ENCODE measurements at regions not wholly inside any gene's neighbourhood (a gene's known extent, or its start where the extent isn't known, plus 50 kb on each side); places are given as distances from the start of the nearest gene placed in this dataset.

GRCh38 chr3:193129607-193130006 is 111.4 kb upstream of the PLAAT1 start:
- no peak overlapping the region for H3K56ac ChIP-seq (replicated peaks; ENCODE audit: insufficient read length, low read depth, low read length)
- H3K4me3 ChIP-seq (ENCODE audit: extremely low read depth in 1 of 4, insufficient read depth in 2 of 4, low read depth in 3 of 4, low read length in 4 of 4), result no peak overlapping the region
- no peak for TF ChIP-seq SUZ12 (IDR thresholded peaks at IDR 0.05; ENCODE audit: low read length)
- no peak for TF ChIP-seq USF2 (IDR thresholded peaks at IDR 0.05; ENCODE audit: low read length)
- no peak for TF ChIP-seq MAX (IDR thresholded peaks at IDR 0.05)
- no peak for TF ChIP-seq KDM5A (IDR thresholded peaks at IDR 0.05; ENCODE audit: low read length)
- no peak for TF ChIP-seq SIX5 (IDR thresholded peaks at IDR 0.05; ENCODE audit: low read depth, low read length)
- peak in 2 of 3 experiments; percentile 35 to 36; a peak in 2 of 4 replicates for TF ChIP-seq CTCF (IDR thresholded peaks at IDR 0.05; ENCODE audit: control extremely low read depth in 1 of 3, insufficient read depth in 1 of 3, low read depth in 1 of 3, low read length in 3 of 3)
- TF ChIP-seq RAD21 (IDR thresholded peaks at IDR 0.05 in 1 of 2, conservative IDR thresholded peaks at IDR 0.05 in 1 of 2; ENCODE audit: low read depth in 2 of 2, low read length in 2 of 2), result peak; percentile 61 to 66
- TF ChIP-seq ZNF274 (IDR thresholded peaks at IDR 0.05; ENCODE audit: borderline replicate concordance, extremely low read depth, low read length), result no peak
- no peak overlapping the region for H4K8ac ChIP-seq (ENCODE audit: extremely low read depth, insufficient read depth, low read length)
- no peaks in the 10 kb centered on the region for H4K20me1 ChIP-seq (replicated peaks in 1 of 2; ENCODE audit: control insufficient read depth in 1 of 2, insufficient read depth in 2 of 2, low read length in 2 of 2)
- H3K9me3 ChIP-seq (ENCODE audit: insufficient read depth in 2 of 2, low read depth in 1 of 2, low read length in 1 of 2), result no peaks in the 10 kb centered on the region; a peak in 1 of 4 replicates
- ChIA-PET POLR2A (ENCODE audit: partially characterized antibody) (no interaction called here), CTCF (ENCODE audit: partially characterized antibody) (interaction anchor here (0.6 to 6.1 kb wide), 19 partner anchors 10 to 680 kb away, joined by 3 to 120 read pairs (median 4); no protein-coding TSS in a partner anchor)
- no peak overlapping the region for H3K4me2 ChIP-seq (ENCODE audit: insufficient read depth in 1 of 2, low read depth in 2 of 2, low read length in 2 of 2)
- H2AFZ ChIP-seq (ENCODE audit: low read length), result peak overlapping the region; percentile 18; the same call in 1 of the 2 replicates
- no peaks in the 10 kb centered on the region for H3K36me3 ChIP-seq (ENCODE audit: control insufficient read depth in 2 of 4, insufficient read depth in 4 of 4, low read length in 3 of 4)
- H4K91ac ChIP-seq (replicated peaks; ENCODE audit: insufficient read length, low read length), result no peak overlapping the region
- no peak overlapping the region for H3K9ac ChIP-seq (replicated peaks in 1 of 4; ENCODE audit: extremely low read depth in 1 of 4, low read depth in 3 of 4, low read length in 3 of 4)
- no peak overlapping the region for H3K23ac ChIP-seq (ENCODE audit: insufficient read length)
- H3K79me2 ChIP-seq (ENCODE audit: control insufficient read depth in 1 of 2, insufficient read depth in 2 of 2, low read length in 2 of 2), result no peaks in the 10 kb centered on the region
- H3K4me1 ChIP-seq (replicated peaks in 1 of 4; ENCODE audit: control insufficient read depth in 3 of 4, insufficient read depth in 4 of 4, low read length in 3 of 4), result peaks cover 0 to 6% (median 0%) of the 10 kb centered on the region in 4 experiments; a peak in 1 of 7 replicates
- 71 to 100% methylated on average over 1 to 4 of the region's 4 CpGs for WGBS, 2 experiments (ENCODE audit: extremely low coverage in 1 of 2, insufficient coverage in 1 of 2, insufficient read length in 1 of 2, insufficient replicate concordance in 2 of 2, low coverage in 1 of 2, low lambda C conversion rate in 2 of 2, missing lambda C conversion rate in 1 of 2)
- no peak overlapping the region for H2BK120ac ChIP-seq (replicated peaks; ENCODE audit: low read depth, low read length)
- no peak overlapping the region for H3K4ac ChIP-seq (replicated peaks; ENCODE audit: insufficient read length, low read depth, low read length)
- no peak overlapping the region for H2BK20ac ChIP-seq (ENCODE audit: low read length)
- H3K27me3 ChIP-seq (replicated peaks in 1 of 4; ENCODE audit: control insufficient read depth in 3 of 4, extremely low read depth in 1 of 4, insufficient read depth in 3 of 4, low read length in 3 of 4), result no peaks in the 10 kb centered on the region
- H3K23me2 ChIP-seq (ENCODE audit: low read depth, low read length), result no peaks in the 10 kb centered on the region
- no peaks in the 10 kb centered on the region for H3K79me1 ChIP-seq (ENCODE audit: low read depth, low read length)
- H4K5ac ChIP-seq (ENCODE audit: insufficient read length, low read depth, low read length), result no peak overlapping the region
- FAIRE-seq (no peak), DNase-seq (ENCODE audit: low read depth in 1 of 2, low spot score in 2 of 2) (no peak)
- no peak overlapping the region for H3K14ac ChIP-seq (ENCODE audit: insufficient read length)
- H2AK5ac ChIP-seq (ENCODE audit: low read depth, low read length), result no peak overlapping the region
- no peak overlapping the region for H3K27ac ChIP-seq (ENCODE audit: low read depth, low read length)
- no peak overlapping the region for H3K18ac ChIP-seq (ENCODE audit: extremely low read depth, low read length)
- H2BK12ac ChIP-seq (ENCODE audit: low read depth, low read length), result no peak overlapping the region
- H2BK5ac ChIP-seq (ENCODE audit: low read depth, low read length), result no peak overlapping the region
- no peak overlapping the region for H2BK15ac ChIP-seq (ENCODE audit: low read length)
